GM12891 (cell line): ENCODE measurements at regions not wholly inside any gene's neighbourhood (a gene's known extent, or its start where the extent isn't known, plus 50 kb on each side); places are given as distances from the start of the nearest gene placed in this dataset.

Experiments used
- POLR2A ChIP-seq: IDR thresholded peaks from 2 replicates; pipeline ENCODE4 v1.6.1; 2011; ENCODE audit warnings: low read depth, low read length, control low read depth
- TAF1 ChIP-seq: IDR thresholded peaks from 2 replicates; pipeline ENCODE4 v1.6.1; 2011; ENCODE audit warnings: low read depth, low read length, control low read depth

DNA sequence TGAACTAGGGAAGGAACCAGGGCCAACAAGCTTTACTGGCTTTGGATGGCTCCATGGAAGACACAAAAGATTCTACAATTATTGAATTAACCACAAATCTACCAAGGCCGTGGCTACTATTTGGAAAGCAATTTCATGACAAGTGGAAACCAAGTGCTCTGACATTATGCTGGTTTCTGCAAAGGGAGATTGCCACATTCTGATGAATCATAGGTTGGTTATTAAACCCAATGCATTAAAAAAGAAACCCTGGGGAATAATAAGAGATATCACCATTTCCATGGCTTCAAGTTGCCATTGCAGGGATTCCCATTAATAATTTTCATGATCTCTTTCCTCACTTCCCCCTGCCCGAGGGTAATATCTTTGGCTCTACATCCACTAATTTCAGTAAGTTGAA, 359.2 kb upstream of the NCAM2 start:
- no peak for TF ChIP-seq TAF1
- no peak for TF ChIP-seq POLR2A
